SJCRH30 (cell line): ENCODE measurements at regions not wholly inside any gene's neighbourhood (a gene's known extent, or its start where the extent isn't known, plus 50 kb on each side); places are given as distances from the start of the nearest gene placed in this dataset.
"Not testable (repeated sequence)": the region's sequence is repeated elsewhere in the genome, so short reads cannot be mapped to it uniquely, and the experiment has no call there.

Source experiments
- DNase-seq, 2 experiments: peaks; one replicate each; pipeline ENCODE4 v3.0.0-alpha.2; 2015 to 2020
- H3K27ac ChIP-seq: fragments of 250-450 bp; sonication (Bioruptor Pico); 2 replicates; pipeline ENCODE4 v1.5.1; 2020; ENCODE audit warnings: mild to moderate bottlenecking, moderate library complexity
- H3K27me3 ChIP-seq: fragments of 250-450 bp; sonication (Bioruptor Pico); 2 replicates; pipeline ENCODE4 v1.5.1; 2020; ENCODE audit warnings: mild to moderate bottlenecking, moderate library complexity
- H3K36me3 ChIP-seq: fragments of 250-450 bp; sonication (Bioruptor Pico); 2 replicates; pipeline ENCODE4 v1.5.1; 2020; ENCODE audit warnings: mild to moderate bottlenecking, moderate library complexity
- H3K4me1 ChIP-seq: fragments of 250-450 bp; sonication (Bioruptor Pico); 2 replicates; pipeline ENCODE4 v1.5.1; 2020; ENCODE audit warnings: mild to moderate bottlenecking, moderate library complexity
- H3K4me3 ChIP-seq: fragments of 250-450 bp; sonication (Bioruptor Pico); 2 replicates; pipeline ENCODE4 v1.5.1; 2020; ENCODE audit warnings: mild to moderate bottlenecking, moderate library complexity
- H3K9me3 ChIP-seq: fragments of 250-450 bp; sonication (Bioruptor Pico); replicated peaks from 2 replicates; pipeline ENCODE4 v1.5.1; 2020; ENCODE audit warnings: mild to moderate bottlenecking, moderate library complexity

GRCh38 chr4:103845075-103845474 is 125.3 kb upstream of the TACR3 start:
- Histone ChIP-seq H3K36me3 (no peaks in the 10 kb centered on the region), H3K27ac (no peak overlapping the region), H3K27me3 (no peaks in the 10 kb centered on the region), H3K9me3 (no peaks in the 10 kb centered on the region), H3K4me1 (no peaks in the 10 kb centered on the region), H3K4me3 (no peak overlapping the region)
- no peak for DNase-seq

- no peaks in the 10 kb centered on the region for H3K4me1 ChIP-seq
- H3K9me3 ChIP-seq = no peaks in the 10 kb centered on the region
- no peak overlapping the region for H3K27ac ChIP-seq
- no peaks in the 10 kb centered on the region for H3K27me3 ChIP-seq
- H3K4me3 ChIP-seq = no peak overlapping the region
- no peak for DNase-seq
- no peaks in the 10 kb centered on the region for H3K36me3 ChIP-seq
Measured at GRCh38 chr4:103842637-103843239, 123.0 kb upstream of the TACR3 start.

- Histone ChIP-seq H3K27ac (no peak overlapping the region), H3K36me3 (no peaks in the 10 kb centered on the region), H3K9me3 (no peaks in the 10 kb centered on the region), H3K27me3 (no peaks in the 10 kb centered on the region), H3K4me1 (no peaks in the 10 kb centered on the region), H3K4me3 (no peak overlapping the region)
- DNase-seq = no peak
Measured at GRCh38 chr4:103842076-103842475, 122.3 kb upstream of the TACR3 start.

- H3K27me3 ChIP-seq, H3K4me3 ChIP-seq, H3K27ac ChIP-seq, DNase-seq, H3K9me3 ChIP-seq, H3K4me1 ChIP-seq, H3K36me3 ChIP-seq: not testable (repeated sequence)
Measured at GRCh38 chr4:103810308-103810707, 90.5 kb upstream of the TACR3 start.

GRCh38 chr4:103802766-103803165 is 83.0 kb upstream of the TACR3 start:
- no peak for DNase-seq
- H3K4me3 ChIP-seq = no peak overlapping the region
- no peaks in the 10 kb centered on the region for H3K9me3 ChIP-seq
- no peaks in the 10 kb centered on the region for H3K4me1 ChIP-seq
- H3K36me3 ChIP-seq = no peaks in the 10 kb centered on the region
- H3K27me3 ChIP-seq = no peaks in the 10 kb centered on the region
- no peak overlapping the region for H3K27ac ChIP-seq

- no peaks in the 10 kb centered on the region for H3K4me1 ChIP-seq
- H3K9me3 ChIP-seq = no peaks in the 10 kb centered on the region
- no peaks in the 10 kb centered on the region for H3K36me3 ChIP-seq
- no peak overlapping the region for H3K4me3 ChIP-seq
- no peak overlapping the region for H3K27ac ChIP-seq
- no peaks in the 10 kb centered on the region for H3K27me3 ChIP-seq
- no peak for DNase-seq
Measured at GRCh38 chr4:103787057-103787456, 67.3 kb upstream of the TACR3 start.

GRCh38 chr4:103786593-103786992 is 66.8 kb upstream of the TACR3 start:
- no peak for DNase-seq
- Histone ChIP-seq H3K27ac (no peak overlapping the region), H3K9me3 (no peaks in the 10 kb centered on the region), H3K4me1 (no peaks in the 10 kb centered on the region), H3K4me3 (no peak overlapping the region), H3K36me3 (no peaks in the 10 kb centered on the region), H3K27me3 (no peaks in the 10 kb centered on the region)

GRCh38 chr4:103786014-103786413 is 66.2 kb upstream of the TACR3 start:
- Histone ChIP-seq H3K4me3 (no peak overlapping the region), H3K27me3 (no peaks in the 10 kb centered on the region), H3K9me3 (no peaks in the 10 kb centered on the region), H3K27ac (no peak overlapping the region), H3K36me3 (no peaks in the 10 kb centered on the region), H3K4me1 (no peaks in the 10 kb centered on the region)
- DNase-seq = peak; percentile 45 to 82

- no peak overlapping the region for H3K27ac ChIP-seq
- no peak overlapping the region for H3K4me3 ChIP-seq
- H3K4me1 ChIP-seq = peaks cover 8% of the 10 kb centered on the region; the same call in 1 of the 2 replicates
- H3K9me3 ChIP-seq = no peaks in the 10 kb centered on the region
- no peak for DNase-seq
- H3K36me3 ChIP-seq = no peaks in the 10 kb centered on the region
- H3K27me3 ChIP-seq = no peaks in the 10 kb centered on the region
Measured at GRCh38 chr4:103778221-103778620, 58.4 kb upstream of the TACR3 start.

- Histone ChIP-seq H3K27me3 (no peaks in the 10 kb centered on the region), H3K4me1 (peaks cover 8% of the 10 kb centered on the region; the same call in 1 of the 2 replicates), H3K9me3 (no peaks in the 10 kb centered on the region), H3K27ac (no peak overlapping the region), H3K4me3 (no peak overlapping the region), H3K36me3 (no peaks in the 10 kb centered on the region)
- peak in 1 of 2 experiments; percentile 32 for DNase-seq
Measured at GRCh38 chr4:103774326-103774825, 54.6 kb upstream of the TACR3 start.

GRCh38 chr4:103773691-103774231 is 54.0 kb upstream of the TACR3 start:
- Histone ChIP-seq H3K9me3 (no peaks in the 10 kb centered on the region), H3K4me1 (peaks cover 8% of the 10 kb centered on the region; the same call in 1 of the 2 replicates), H3K4me3 (no peak overlapping the region), H3K27ac (no peak overlapping the region), H3K36me3 (no peaks in the 10 kb centered on the region), H3K27me3 (no peaks in the 10 kb centered on the region)
- DNase-seq = no peak
